Spleen (tissue), 7 donors: ENCODE measurements at regions not wholly inside any gene's neighbourhood (a gene's known extent, or its start where the extent isn't known, plus 50 kb on each side); places are given as distances from the start of the nearest gene placed in this dataset.

ENCODE experiments used
- CTCF ChIP-seq, 11 experiments: fragments of 200-600 bp in 7 of 11; fragments of 450-650 bp in 4 of 11; sonication (generic) in 4 of 11; IDR thresholded peaks in 8 of 11; conservative IDR thresholded peaks in 3 of 11; 1 replicate in 7 of 11; 2 replicates in 4 of 11; pipeline versions ENCODE4 v1.4.0 to v1.8.0; 2016 to 2021; ENCODE audit warnings: antibody characterized with exemption in 11 of 11, inconsistent platforms in 4 of 11, mild to moderate bottlenecking in 1 of 11
- POLR2A ChIP-seq, 3 donors: fragments of 450-650 bp; IDR thresholded peaks; one replicate each; pipeline ENCODE4 v1.5.1; 2017; ENCODE audit warnings: antibody characterized with exemption in 3 of 3, mild to moderate bottlenecking in 1 of 3
- donor health status: DM: no; HTN: no; CAD: no; lungs with moderate emphysema.
- donor health status: DM: no; HTN: no; CAD: no.
- donor health status: DM: no; HTN: no; CAD: no.

DNA sequence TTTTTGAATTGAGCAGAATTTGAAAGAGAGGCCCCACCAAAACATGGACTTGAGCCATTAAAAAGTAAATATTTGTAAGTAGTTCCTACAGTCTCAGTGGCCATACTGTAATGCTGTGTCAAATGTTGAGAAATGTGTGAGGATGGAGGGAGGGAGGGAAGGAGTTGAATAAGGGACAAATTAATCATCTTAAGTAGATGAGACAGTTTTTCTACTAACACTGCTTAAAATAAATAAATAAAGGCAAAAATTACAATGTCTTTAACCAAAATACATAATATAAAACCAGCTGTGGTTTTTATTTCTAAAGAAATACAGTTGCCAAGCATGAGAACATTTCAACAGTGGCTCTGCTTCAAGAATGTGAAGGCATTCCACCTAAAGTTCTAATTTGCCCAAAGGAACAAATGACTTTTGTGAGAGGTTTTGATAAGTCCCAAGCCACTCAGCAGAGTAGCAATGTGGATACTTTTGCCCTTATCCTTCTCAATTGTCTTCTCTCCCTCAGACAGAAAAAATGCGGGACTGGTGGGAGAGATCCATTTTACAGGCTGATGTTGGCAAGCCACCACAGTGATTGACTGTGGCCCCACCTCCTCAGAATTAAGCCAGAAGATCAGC, 427.0 kb upstream of the RARB start:
- TF ChIP-seq CTCF (IDR thresholded peaks at IDR 0.05 in 8 of 11, conservative IDR thresholded peaks at IDR 0.05 in 3 of 11) (no peak), POLR2A (IDR thresholded peaks at IDR 0.05) (no peak)
